ELF-1 (cell line): ENCODE measurements at regions not wholly inside any gene's neighbourhood (a gene's known extent, or its start where the extent isn't known, plus 50 kb on each side); places are given as distances from the start of the nearest gene placed in this dataset.
"Not testable (repeated sequence)": the region's sequence is repeated elsewhere in the genome, so short reads cannot be mapped to it uniquely, and the experiment has no call there.

Source experiments
- DNase-seq: peaks from one replicate; pipeline ENCODE4 v3.0.0-alpha.2; 2016; ENCODE audit warnings: low read depth, low spot score

DNA sequence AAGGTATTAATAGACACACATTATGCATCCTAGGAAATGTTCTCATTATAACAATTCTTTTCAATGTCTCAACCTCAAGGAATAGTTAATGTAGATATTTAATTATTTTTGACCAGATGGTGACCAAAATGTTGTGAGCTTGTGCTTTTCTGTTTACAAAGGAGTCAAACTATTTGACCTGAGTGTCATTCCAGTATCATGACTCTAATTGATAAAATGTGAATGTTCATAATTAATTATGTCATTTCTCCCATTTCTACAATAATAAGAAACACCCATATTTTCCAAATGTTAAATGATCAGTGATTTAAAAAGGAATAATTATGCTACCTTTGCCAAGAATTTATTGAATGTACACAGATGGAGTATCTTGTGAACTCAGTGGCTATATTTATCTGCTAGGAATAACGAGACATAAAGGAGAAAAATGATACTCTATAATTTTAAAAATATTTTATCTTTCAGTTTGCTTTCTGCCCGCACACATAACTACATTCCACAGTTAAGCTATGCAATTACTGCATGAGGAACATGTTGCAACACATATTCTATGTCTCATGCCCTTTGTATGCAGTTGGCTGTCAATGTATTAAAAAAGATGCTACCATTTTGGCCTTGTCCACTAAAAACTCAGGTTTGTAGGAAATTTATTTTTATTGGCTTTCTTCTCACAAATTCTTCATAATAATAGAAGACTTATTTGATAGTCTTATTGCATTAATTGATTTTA lies 376.7 kb upstream of the CCDC179 start:
- no peak for DNase-seq

DNA sequence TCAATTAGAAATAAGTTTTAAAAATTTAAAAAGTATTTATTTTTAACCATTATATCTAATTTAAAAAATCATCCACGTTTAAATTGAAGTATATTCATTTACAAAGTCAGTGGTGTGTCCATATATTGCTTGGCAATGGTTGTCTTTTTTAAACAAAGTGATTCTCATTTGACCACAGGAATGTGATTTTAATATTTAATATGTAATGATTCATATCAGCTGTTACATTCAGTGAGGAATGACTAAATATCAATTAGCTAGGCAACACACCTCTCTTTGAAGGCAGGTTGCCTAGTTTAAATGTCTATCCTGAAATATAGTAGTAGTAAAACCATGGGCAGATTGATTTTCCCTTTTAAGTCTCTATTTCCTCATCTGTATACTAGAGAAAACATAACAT lies 392.2 kb upstream of the CCDC179 start:
- DNase-seq = no peak

DNA sequence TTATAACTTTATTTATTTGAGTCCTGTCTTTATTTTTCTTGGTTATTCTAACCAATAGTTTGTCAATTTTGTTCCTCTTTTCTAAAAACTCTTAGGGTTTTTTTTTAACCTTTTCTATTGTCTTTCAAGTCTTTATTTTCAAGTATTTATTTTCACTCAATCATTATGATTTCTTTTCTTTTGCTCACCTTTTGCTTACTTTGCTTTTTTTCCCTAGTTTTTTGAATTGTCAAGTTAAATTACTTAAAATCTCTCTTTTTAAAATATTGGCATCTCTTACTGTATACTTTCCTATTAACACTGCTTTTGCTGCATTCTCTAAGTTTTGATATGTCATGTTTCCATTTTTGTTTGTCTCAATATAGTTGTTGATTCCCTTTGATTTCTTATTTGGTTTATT lies 396.8 kb upstream of the CCDC179 start:
- no peak for DNase-seq

DNA sequence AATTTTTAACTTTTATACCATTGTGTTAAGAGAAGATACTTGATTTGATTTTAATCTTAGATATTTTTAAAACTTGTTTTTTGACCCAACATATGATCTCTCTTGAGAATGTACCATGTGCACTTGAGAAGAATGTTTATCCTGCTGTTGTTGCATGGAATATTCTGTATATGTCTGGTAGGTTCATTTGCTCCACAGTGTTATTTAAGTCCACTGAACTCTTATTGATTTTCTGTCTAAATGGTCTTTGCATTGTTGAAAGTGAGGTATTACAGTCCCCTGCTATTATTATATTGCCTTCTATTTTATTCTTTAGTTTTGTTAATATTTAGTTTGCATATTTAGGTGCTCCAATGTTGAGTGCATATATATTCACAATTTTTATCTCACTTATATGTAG lies 397.3 kb upstream of the CCDC179 start:
- DNase-seq = no peak

DNA sequence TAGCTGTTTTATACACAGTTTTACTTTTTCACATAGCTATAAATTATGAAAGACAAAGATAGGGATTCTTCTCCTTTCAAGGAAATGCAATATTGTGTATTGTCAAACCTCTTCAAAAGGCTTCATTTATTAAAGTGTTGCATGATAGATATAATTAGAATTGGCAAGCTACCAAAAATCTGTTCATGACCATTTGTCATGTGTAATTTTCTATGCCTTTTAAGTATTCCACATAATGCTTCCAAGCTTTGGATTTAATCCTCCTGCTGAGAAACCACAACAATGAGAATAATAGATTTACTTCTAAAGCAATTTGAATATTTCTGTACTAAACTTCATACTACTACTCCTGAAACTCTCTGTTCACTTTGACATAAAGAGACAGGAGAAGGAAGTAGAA lies 403.2 kb upstream of the CCDC179 start:
- no peak for DNase-seq

DNA sequence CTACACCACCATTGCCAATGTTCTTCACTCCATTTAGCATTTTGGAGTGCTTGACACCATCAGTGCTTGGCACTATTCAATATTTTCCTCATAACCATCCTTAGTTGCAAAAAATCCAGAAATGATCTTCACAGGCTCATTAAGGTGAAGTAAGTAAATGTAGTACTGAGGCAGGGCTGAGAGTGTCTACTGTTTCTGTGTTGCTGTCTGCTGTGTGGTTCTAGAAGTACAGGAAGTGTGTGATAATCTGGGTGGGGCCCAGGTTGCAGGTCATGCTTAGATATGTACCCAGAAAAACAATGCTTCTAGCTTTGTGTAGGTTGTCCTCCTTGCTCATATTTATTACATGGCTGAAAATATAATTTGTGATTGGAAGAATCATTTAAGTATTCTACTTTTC lies 411.8 kb upstream of the CCDC179 start:
- DNase-seq = no peak

DNA sequence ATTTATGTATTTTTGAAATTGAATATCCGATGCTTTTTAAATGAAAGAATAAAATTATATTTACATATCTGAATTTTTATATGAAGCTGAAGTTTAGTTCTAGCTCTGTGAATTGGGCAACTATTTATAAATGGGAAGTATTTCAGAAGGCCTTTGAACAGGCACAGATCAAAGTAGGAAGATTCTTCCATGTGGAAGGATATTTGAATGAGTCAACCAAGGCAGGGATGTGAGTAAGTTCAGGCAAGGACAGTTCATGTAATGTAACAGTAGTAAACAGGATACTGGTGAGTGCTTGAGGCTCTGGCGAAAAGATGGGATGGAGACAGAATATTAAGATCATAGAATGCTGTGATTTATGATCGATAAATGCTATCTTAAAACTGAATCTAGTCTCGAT lies 417.8 kb upstream of the CCDC179 start:
- no peak for DNase-seq

DNA sequence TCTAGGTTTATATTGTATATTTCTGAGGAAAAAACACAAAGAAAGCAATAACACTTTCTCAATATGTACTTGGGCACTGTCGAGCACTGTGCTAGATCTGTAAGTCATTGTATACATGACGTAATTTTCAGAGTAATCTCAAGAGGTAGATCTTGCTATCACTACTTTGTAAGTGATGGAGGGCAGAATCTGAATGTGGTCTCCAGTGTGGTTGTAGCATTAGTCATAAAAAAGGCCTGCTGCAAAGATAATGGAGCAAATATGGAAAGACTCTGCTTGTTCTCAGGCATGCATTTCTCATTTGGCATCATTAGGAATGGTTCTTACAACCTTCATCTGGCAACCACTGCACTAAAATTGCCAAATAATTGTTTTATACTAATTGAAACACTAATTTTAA lies 419.8 kb upstream of the CCDC179 start:
- no peak for DNase-seq

DNA sequence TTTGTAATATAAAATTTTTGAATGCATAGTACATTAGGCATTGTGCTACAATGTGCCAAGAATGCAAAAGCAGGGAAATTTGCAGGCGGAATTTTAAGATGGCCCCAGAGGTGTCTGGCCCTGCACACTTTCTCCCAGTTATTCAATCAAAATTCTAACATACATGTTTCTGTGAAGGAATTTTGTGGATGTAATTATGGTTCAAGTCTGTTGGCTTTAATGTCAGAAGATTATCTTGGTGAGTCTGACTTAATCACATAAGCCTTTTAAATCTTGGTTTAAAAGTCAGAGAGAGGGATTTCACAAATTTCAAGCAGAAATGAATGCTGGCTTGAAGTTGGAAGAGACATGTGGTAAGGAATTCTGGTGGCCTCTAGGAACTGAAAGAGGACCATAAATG lies 423.4 kb upstream of the CCDC179 start:
- no peak for DNase-seq

DNA sequence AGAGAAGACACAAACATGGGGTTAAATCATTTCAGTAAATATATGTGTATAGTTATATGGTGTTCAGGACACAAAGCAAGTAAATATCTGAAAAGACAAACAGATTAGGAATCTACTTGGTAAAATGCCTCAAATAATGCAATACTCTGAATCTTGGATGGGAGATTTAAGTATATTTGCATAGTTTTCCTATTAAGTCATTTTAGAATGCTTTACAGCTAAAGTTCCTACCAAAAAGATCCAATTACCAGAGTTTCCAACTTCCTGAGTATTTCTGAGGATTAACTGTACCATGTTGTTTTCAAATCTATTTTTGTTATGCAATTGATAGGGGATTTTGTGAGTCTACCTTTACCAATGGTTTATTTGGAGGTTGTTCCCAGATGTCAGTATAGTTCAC lies 424.4 kb upstream of the CCDC179 start:
- no peak for DNase-seq

DNA sequence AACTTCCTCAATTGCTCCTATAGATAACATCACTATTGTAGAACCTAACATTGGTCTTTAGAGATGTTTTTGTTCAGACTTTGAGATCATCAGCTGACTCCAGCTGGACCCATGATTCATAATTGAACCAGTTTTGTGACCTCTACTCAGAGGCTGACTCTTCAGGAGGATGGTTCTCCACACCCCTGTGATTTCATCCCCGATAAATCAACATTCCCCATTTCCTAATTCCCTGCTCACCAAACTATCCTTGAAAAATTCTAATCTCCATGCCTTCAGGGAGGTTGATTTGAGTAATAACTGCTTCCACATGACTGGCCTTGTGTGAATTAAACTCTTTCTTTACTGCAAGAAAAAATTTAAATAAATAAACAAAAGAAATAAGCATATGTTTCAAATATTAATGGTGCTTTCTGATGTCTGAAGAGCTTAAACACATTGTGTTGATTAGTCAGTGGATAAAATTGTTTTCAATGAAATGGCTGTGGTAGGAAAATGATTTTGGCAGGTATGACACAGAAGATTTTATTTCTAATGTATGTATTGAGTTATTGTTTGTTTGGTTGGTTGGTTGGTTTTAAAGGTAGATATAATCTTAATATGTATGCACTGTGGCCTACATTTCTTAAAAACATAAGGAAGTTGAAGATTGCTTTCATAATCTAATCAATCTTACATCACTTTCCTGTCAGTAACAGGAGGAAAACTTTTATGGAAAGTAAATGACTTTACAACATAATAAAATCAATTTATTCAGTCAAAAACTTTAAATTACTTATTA lies 427.9 kb upstream of the CCDC179 start:
- no peak for DNase-seq

DNA sequence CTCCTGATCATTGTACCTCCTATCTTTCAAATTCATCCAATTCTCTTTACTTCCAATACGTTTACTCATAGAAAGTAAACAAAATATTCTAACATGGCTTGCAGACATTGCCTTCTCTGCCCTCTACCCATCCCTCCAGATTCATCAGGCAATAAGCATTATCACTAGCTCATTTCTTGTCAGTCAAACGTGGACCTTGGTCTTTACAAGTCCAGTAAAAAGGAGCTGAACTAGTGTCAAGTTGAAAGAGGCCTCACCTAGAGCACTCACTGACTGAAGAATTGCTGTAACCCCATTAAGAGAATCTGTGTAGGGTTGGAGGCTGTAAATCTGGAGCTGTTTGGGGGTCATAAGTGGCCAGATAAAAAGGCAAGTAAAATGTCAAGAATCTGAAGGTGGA lies 435.0 kb upstream of the CCDC179 start:
- no peak for DNase-seq

DNA sequence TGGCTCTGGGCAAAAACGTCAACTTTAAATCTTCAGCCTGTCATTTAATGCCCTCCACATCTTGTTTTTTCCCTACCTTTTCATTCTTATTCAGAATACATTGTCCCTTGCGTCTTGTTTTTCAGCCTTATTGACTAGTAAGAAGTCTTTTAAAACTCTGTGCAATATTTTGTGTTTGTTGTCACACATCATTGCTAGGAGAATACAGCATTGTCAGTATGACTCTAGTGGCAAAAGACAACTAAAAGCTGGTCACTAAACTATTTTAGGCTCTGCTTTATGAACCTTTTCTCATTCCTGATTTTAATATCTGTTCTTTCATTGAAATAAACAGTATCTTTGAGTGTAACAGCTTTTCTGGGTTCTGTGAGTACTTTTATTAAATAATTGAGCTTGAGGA lies 447.8 kb upstream of the CCDC179 start:
- no peak for DNase-seq

DNA sequence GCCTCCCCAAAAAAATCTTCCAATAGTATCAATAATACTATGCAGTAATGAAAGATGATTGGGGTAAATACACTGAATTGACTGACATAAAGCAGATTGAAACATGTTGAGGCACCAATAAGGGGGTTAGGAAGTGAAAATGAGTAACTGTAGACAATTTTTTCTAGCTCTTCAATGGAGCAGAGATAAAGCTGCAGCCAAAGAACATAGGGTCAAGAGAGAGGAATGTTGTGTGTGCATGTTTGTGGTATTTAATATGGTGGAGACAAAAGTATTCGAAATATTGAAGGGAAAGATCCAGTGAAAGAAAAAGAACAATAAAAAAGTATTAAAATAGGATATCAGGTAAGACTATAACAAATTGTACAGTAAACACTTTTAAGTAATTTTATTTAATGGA lies 450.0 kb upstream of the CCDC179 start:
- DNase-seq = no peak

DNA sequence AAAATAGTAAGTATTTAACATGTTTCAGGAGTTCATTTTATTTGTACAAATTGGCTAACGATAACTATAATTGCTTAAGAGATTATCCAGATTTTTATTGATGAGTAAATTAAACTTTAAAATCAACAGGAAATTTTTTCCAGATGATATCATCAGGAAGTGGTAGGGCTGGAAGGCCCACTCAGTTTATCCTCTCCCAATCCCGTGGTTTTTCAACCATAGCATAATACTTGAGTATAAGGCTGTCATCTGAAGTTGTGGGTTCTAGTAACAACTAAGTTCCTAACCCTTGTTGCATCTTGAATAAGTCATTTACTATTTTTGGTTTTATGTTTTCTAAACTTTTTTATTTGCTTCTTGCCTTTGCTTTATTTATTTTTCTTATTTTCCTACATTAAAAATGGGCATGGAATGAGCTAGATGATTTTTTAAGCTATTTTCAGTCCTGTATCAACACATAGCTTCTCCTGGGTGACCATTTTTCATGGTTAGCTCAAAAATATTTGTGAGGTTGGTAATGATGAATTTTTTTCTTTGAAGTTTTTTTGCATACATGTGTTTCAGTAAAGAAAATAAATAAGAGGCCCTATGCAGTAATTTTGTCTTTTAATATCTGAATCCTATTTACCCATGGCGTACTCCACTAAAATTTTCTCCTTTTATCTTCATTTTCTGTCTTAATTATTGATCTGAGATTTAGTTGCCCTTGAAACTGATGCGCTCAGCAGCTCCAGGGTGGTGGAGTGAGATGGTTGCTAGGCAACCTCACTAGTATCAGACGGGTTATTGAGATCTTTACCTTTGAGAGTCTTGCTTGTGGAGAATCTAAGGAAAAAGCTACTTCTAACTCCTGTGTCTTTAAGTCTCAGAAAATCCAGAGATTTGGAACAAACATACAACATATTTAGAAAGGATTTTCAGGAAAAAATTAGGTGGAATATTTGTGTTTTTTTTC lies 452.0 kb upstream of the CCDC179 start:
- DNase-seq = no peak

DNA sequence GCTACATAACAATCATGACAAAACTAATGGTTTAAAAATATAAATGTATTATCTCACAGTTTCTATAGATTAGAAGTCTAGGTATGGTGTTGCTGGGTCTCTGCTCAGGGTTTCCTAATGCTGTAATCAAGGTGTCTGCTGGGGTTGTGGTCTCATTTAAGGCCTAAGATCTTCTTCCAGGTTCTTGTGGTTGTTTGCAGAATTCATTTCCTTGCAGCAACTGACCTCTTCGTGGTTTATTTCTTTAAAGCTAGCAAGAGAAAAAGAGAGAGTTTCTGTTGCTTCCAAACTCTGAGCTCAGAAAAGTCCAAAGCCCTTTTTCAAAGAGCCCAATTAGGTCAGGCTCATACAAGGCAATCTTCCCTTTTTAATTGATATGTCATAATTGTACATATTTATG lies 452.7 kb upstream of the CCDC179 start:
- no peak for DNase-seq

DNA sequence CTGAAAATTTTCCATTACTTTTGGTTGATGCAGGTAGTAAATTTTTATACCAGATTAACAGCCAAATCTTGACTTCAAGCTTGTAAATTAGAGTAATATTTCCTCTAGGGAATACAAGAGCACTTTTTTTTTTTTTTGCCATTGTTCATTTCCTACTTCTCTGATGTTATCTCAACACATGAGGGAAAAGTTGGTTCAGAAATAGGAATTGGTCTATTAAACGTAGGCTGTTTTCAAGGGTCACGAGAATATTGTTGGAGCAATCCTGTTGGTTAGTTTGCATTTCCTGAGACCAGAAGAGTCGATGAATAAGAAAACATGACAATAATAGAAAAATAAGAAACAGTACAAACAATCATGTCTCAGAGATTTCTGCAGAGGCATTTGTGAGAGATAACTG lies 453.9 kb upstream of the CCDC179 start:
- no peak for DNase-seq

DNA sequence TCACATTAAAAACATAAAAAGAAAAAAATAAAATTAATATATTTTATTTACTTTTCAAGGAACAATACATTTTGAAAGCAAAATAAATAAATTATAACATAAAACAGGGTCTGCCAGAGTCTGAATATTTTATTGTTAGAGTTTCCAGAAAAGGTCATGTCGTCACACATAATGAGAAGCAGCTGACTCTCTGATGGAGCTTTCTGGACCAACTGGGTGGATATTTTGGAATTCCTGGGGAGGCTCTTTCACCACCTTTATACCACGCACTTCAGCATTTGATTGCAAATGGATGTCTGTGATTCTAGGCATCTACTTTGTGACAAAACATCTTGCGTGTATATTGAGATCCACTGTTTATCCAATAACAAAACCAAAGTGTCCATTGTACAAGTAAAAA lies 455.0 kb upstream of the CCDC179 start:
- no peak for DNase-seq

DNA sequence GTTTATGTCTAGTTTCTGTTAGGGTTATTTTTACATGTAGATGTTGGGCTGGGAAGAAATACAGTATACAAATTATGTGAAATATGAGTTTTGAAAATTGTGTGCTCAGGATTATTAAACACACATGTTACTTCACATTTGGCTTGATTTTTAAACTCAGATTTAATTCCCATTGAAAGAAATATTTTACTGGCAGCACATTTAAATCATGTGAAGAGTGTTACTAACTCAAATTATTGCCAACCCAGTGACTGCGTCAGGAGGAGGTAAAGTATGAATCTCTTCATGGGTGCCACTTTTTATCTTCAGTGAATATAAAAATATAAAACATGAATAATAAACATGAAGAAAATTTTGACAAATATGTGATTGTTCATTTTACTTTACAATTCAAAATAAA lies 457.5 kb upstream of the CCDC179 start:
- no peak for DNase-seq

DNA sequence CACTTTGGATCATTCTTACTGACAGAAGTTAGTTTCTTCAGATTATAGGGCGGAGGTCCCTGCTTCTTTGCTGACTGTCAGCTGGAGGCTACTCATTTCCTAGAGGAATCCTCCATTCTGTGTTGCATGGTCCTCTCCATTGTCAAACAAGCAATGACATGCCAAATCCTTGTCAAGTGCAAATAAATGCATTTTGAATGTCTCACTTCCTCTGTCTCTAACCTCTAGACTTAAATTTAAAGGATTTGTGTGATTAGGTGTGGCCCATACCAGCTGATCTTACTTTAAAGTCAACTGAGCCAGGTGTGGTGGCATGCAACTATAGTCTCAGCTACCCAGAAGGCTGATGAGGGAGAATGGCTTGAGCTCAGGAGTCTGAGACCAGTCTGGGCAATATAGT lies 458.4 kb upstream of the CCDC179 start:
- DNase-seq = no peak

DNA sequence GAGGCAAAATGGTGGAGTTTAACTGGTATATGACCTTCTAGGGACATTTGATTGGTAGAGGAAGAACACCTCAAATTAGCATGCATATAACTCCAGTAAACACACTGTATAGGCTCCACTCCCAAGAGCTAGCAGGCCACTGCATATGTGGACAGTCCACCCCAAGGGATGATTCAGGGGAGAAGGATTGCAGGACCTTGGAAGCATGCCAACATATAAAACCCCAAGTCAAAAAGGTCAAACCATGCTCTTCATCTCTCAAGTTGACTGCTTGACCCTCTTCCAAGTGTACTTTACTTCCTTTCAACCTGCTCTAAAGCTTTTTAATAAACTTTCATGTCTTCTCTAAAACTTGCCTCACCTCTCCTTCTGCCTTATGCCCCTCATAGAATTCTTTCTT lies 459.9 kb upstream of the CCDC179 start:
- DNase-seq = no peak

DNA sequence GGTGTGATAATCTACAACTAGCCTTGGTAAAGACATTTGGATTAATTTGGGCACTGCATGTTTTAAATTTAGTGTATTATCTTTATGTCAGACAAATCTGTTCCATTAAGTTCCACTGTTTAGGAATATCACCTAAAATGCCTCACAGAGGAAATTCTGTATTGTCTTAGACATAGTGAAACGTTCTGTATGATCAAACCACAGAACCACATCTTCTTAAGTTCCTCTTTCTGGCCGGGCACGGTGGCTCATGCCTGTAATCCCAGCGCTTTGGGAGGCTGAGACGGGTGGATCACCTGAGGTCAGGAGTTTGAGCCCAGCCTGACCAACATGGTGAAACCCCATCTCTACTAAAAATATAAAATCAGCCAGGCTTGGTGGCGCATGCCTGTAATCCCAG lies 475.3 kb upstream of the CCDC179 start:
- not testable (repeated sequence) for DNase-seq
